ENCODE measurements at regions not wholly inside any gene's neighbourhood (a gene's known extent, or its start where the extent isn't known, plus 50 kb on each side); places are given as distances from the start of the nearest gene placed in this dataset.

DNA sequence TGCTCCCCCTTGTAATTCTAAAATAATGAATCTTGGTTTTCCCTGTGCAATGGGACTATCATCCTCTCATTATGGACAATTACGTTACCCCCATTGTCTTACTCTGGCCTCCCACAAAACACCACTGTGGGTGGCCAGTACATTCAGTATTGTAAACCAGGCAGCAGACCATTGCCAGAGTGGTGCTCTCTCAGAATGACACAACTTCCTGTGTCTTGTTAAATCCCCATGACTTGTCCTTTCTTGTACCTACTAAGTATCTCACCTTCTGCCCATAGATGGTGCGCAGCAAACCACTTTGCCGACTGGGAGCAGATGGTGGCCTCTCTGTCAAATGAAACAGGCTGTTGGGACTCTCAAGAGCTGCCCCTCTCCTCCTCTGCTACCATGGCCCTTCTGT is 287.1 kb upstream of the RAG2 start:
- Histone ChIP-seq H3K4me3 (ENCODE audit: low read depth in 2 of 2, low read length in 2 of 2) (no peak overlapping the region), H3K36me3 (ENCODE audit: control insufficient read depth, insufficient read depth, low read length) (no peaks in the 10 kb centered on the region), H3K27ac (ENCODE audit: low read length) (no peak overlapping the region), H3K9me3 (ENCODE audit: control insufficient read depth, insufficient read depth, low read depth, low read length) (no peaks in the 10 kb centered on the region), H3K4me1 (ENCODE audit: control insufficient read depth, insufficient read depth, low read length) (no peaks in the 10 kb centered on the region), H3K27me3 (ENCODE audit: control insufficient read depth, insufficient read depth, low read length) (no peaks in the 10 kb centered on the region)
- TF ChIP-seq TCF7L2 (IDR thresholded peaks at IDR 0.05; ENCODE audit: low read depth, low read length) (no peak), POLR2AphosphoS5 (IDR thresholded peaks at IDR 0.05; ENCODE audit: low read depth, low read length) (no peak), SIN3A (IDR thresholded peaks at IDR 0.05; ENCODE audit: borderline replicate concordance, insufficient read depth, low read depth, low read length) (no peak)
- TF ChIP-seq, protein P1, sequence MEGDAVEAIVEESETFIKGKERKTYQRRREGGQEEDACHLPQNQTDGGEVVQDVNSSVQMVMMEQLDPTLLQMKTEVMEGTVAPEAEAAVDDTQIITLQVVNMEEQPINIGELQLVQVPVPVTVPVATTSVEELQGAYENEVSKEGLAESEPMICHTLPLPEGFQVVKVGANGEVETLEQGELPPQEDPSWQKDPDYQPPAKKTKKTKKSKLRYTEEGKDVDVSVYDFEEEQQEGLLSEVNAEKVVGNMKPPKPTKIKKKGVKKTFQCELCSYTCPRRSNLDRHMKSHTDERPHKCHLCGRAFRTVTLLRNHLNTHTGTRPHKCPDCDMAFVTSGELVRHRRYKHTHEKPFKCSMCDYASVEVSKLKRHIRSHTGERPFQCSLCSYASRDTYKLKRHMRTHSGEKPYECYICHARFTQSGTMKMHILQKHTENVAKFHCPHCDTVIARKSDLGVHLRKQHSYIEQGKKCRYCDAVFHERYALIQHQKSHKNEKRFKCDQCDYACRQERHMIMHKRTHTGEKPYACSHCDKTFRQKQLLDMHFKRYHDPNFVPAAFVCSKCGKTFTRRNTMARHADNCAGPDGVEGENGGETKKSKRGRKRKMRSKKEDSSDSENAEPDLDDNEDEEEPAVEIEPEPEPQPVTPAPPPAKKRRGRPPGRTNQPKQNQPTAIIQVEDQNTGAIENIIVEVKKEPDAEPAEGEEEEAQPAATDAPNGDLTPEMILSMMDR (IDR thresholded peaks at IDR 0.05) = no peak
- TF ChIP-seq, protein P2, sequence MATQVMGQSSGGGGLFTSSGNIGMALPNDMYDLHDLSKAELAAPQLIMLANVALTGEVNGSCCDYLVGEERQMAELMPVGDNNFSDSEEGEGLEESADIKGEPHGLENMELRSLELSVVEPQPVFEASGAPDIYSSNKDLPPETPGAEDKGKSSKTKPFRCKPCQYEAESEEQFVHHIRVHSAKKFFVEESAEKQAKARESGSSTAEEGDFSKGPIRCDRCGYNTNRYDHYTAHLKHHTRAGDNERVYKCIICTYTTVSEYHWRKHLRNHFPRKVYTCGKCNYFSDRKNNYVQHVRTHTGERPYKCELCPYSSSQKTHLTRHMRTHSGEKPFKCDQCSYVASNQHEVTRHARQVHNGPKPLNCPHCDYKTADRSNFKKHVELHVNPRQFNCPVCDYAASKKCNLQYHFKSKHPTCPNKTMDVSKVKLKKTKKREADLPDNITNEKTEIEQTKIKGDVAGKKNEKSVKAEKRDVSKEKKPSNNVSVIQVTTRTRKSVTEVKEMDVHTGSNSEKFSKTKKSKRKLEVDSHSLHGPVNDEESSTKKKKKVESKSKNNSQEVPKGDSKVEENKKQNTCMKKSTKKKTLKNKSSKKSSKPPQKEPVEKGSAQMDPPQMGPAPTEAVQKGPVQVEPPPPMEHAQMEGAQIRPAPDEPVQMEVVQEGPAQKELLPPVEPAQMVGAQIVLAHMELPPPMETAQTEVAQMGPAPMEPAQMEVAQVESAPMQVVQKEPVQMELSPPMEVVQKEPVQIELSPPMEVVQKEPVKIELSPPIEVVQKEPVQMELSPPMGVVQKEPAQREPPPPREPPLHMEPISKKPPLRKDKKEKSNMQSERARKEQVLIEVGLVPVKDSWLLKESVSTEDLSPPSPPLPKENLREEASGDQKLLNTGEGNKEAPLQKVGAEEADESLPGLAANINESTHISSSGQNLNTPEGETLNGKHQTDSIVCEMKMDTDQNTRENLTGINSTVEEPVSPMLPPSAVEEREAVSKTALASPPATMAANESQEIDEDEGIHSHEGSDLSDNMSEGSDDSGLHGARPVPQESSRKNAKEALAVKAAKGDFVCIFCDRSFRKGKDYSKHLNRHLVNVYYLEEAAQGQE (IDR thresholded peaks at IDR 0.05; ENCODE audit: insufficient read depth in 1 of 2, low read depth in 2 of 2, low read length in 1 of 2) = no peak
- in situ Hi-C loops (cut with HindIII; ENCODE audit: low pct_unique_long_range_greater_than_20kb, low sequenced_read_pairs) = no loop called here
- ATAC-seq (no peak), DNase-seq (ENCODE audit: low read depth, low spot score) (no peak)
- BruUV-seq (replicated peaks) = no TSS peak
- ChIA-PET POLR2A (no interaction called here), CTCF (no interaction called here)
- intact Hi-C loops (cut with micrococcal nuclease; ENCODE audit: unreplicated experiment) = no loop called here

DNA sequence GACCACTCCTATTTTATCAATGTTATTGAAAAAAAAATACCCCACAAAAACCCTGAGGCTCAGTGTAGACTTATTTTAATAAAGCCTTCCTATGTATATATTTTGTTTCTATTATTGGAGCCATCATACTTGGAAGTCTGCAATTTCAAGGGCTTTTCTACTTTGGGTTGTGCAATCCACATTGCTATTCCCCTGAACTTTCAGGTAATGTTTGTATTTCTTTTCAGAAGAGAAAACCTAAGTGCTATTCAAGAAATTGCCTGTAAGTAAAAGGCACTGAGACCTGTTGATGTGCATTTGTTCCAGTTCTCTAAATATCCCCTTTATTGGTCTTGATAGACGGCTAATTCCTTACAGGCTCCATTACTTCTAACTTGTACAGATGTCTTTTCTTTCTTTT is 280.7 kb upstream of the RAG2 start:
- ChIA-PET POLR2A (no interaction called here), CTCF (no interaction called here)
- DNase-seq (ENCODE audit: low read depth, low spot score) (no peak), ATAC-seq (no peak)
- Histone ChIP-seq H3K4me3 (ENCODE audit: low read depth in 2 of 2, low read length in 2 of 2) (no peak overlapping the region), H3K27me3 (ENCODE audit: control insufficient read depth, insufficient read depth, low read length) (no peaks in the 10 kb centered on the region), H3K36me3 (ENCODE audit: control insufficient read depth, insufficient read depth, low read length) (no peaks in the 10 kb centered on the region), H3K4me1 (ENCODE audit: control insufficient read depth, insufficient read depth, low read length) (no peaks in the 10 kb centered on the region), H3K27ac (ENCODE audit: low read length) (no peak overlapping the region), H3K9me3 (ENCODE audit: control insufficient read depth, insufficient read depth, low read depth, low read length) (no peaks in the 10 kb centered on the region)
- no TSS peak for BruUV-seq (replicated peaks)
- TF ChIP-seq, protein P2 (IDR thresholded peaks at IDR 0.05; ENCODE audit: insufficient read depth in 1 of 2, low read depth in 2 of 2, low read length in 1 of 2) = no peak
- TF ChIP-seq TCF7L2 (IDR thresholded peaks at IDR 0.05; ENCODE audit: low read depth, low read length) = no peak
- TF ChIP-seq, protein P1 (IDR thresholded peaks at IDR 0.05) = no peak
- TF ChIP-seq SIN3A (IDR thresholded peaks at IDR 0.05; ENCODE audit: borderline replicate concordance, insufficient read depth, low read depth, low read length) = no peak
- no peak for TF ChIP-seq POLR2AphosphoS5 (IDR thresholded peaks at IDR 0.05; ENCODE audit: low read depth, low read length)
- in situ Hi-C loops (cut with HindIII; ENCODE audit: low pct_unique_long_range_greater_than_20kb, low sequenced_read_pairs) = no loop called here
- intact Hi-C loops (cut with micrococcal nuclease; ENCODE audit: unreplicated experiment) = no loop called here

All from Panc1 (cell line).